HG02943 (cell line): ENCODE measurements at regions not wholly inside any gene's neighbourhood (a gene's known extent, or its start where the extent isn't known, plus 50 kb on each side); places are given as distances from the start of the nearest gene placed in this dataset.

ENCODE experiments used
- ATAC-seq: cut with Tn5 transposase; IDR thresholded peaks from one replicate; pipeline ENCODE4 v1.9.1; 2021; ENCODE audit warnings: mild to moderate bottlenecking, low read depth, moderate library complexity; ENCODE audit not compliant: unreplicated experiment

DNA sequence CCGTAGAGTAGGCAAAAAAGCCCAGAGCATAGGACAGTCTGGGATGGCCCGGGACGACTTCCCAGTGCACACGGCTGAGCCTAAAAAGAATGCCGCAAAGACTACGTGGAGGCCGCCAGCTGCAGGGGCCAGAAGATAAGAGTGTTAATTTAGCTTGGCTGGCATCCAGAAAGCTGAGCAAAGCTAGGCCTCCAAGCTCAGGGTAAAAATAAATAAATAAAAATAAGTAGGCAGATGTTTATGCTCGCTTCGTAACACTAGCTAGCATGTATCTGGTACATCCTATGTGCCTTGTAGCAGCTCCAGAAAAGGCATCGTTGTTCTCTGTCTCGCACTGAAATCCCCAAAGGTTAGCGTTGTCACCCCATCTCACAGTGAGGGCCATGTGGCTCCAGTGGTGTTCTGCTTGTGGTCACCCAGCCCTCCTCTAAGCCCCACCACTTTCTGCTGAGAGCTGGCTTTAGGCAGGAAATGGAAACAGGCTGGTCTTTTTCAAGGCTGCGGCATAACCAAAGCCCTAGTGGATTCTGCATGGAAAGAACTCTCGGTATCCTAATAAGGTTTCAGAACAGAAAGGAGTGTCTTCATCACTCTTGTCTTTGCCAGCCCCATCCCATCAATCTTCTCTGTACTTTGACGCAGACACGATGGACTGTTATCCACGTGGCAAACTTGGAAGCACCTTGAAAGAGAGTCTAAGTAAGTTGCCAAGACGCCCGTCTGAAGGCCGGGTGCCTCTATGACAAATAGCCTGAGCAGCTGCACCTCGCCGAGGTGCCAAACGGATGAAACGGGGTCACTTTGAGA lies 58.1 kb upstream of the MEF2A start:
- ATAC-seq: peak; percentile 27

GRCh38 chr15:99508311-99508645 lies 57.5 kb upstream of the MEF2A start:
- no peak for ATAC-seq

GRCh38 chr15:99508852-99509251 lies 56.9 kb upstream of the MEF2A start:
- ATAC-seq: no peak

DNA sequence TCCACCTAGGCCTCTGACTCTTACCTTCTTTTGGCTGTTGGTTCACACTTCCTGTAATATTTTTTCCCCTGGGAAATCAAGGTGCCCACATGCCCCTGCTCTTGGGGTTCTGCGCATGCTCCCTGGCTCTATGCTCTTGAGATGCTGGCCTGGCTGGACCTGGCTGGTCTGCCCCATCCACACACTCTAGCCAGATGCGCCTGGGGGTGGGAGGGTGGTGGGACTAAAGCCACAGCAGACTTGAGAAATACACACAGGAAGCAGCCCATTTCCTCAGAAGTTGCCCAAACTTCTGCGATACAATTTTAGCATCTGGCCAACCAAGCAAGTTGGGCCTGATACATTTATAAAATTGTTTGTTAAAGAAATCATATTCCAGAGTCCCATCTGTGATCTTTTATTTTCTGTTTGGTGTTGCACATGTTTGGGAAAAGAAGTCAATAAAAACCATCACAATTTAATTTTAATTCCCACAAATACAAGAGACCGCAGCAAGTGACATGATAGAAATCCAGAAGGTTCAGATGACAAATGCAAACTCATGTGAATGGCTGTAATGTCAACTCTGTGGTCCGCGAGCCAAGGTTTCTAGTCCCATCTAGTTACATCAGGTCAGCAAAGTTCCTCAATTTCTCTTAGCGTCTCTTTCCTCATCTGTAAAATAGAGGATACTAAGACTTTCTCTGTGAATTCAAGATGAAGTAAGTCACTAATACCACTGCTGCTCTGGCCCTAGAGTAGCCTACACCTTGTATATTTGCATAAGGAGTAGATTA lies 55.9 kb upstream of the MEF2A start:
- no peak for ATAC-seq

GRCh38 chr15:99511531-99511865 lies 54.3 kb upstream of the MEF2A start:
- ATAC-seq: no peak

- ATAC-seq: peak; percentile 68
Measured at GRCh38 chr15:99511866-99512661, 53.7 kb upstream of the MEF2A start.

GRCh38 chr15:99514306-99514705 lies 51.5 kb upstream of the MEF2A start:
- no peak for ATAC-seq
